ENCODE measurements at regions not wholly inside any gene's neighbourhood (a gene's known extent, or its start where the extent isn't known, plus 50 kb on each side); places are given as distances from the start of the nearest gene placed in this dataset.

GRCh38 chr12:92007787-92008186, 137.9 kb downstream of the BTG1 start:
- H2AFZ ChIP-seq (ENCODE audit: low read length) = no peak overlapping the region
- no peak overlapping the region for H3K27ac ChIP-seq (ENCODE audit: low read depth, low read length, poor library complexity, severe bottlenecking)
- H4K20me1 ChIP-seq (ENCODE audit: insufficient read depth, low read length) = no peaks in the 10 kb centered on the region
- no peak overlapping the region for H3K4me2 ChIP-seq (ENCODE audit: low read length)
- DNase-seq (ENCODE audit: low spot score) = no peak
- peaks cover 11% of the 10 kb centered on the region for H3K4me1 ChIP-seq (ENCODE audit: insufficient read depth, low read length, poor library complexity, severe bottlenecking)
- ChIA-PET POLR2A (no interaction called here), CTCF (ENCODE audit: unreplicated experiment) (no interaction called here)
- H3K9me2 ChIP-seq (ENCODE audit: insufficient read depth, low read length) = no peaks in the 10 kb centered on the region
- BruUV-seq (replicated peaks) = no TSS peak
- TF ChIP-seq EZH2phosphoT487 (IDR thresholded peaks at IDR 0.05; ENCODE audit: borderline replicate concordance, low read depth, low read length) (no peak), CTCF (conservative IDR thresholded peaks at IDR 0.05; ENCODE audit: low read length) (no peak)
- H3K36me3 ChIP-seq (ENCODE audit: insufficient read depth, low read length) = no peaks in the 10 kb centered on the region
- intact Hi-C loops (cut with micrococcal nuclease; ENCODE audit: unreplicated experiment) = loop anchor here (1.0 kb wide), 1 partner anchor 563 kb away; no protein-coding TSS in a partner anchor
- no peaks in the 10 kb centered on the region for H3K9me3 ChIP-seq (ENCODE audit: low read length)
- no peaks in the 10 kb centered on the region for H3K79me2 ChIP-seq (ENCODE audit: insufficient read depth, low read depth, low read length)
- H3K4me3 ChIP-seq (ENCODE audit: low read depth, low read length, poor library complexity, severe bottlenecking) = no peak overlapping the region

GRCh38 chr12:92003701-92004100, 141.9 kb downstream of the BTG1 start:
- intact Hi-C loops (cut with micrococcal nuclease; ENCODE audit: unreplicated experiment) = no loop called here
- H2AFZ ChIP-seq (ENCODE audit: low read length) = no peak overlapping the region
- POLR2A ChIA-PET = no interaction called here
- H3K4me3 ChIP-seq (ENCODE audit: low read depth, low read length, poor library complexity, severe bottlenecking) = no peak overlapping the region
- CTCF ChIA-PET (ENCODE audit: unreplicated experiment) = no interaction called here
- no peaks in the 10 kb centered on the region for H4K20me1 ChIP-seq (ENCODE audit: insufficient read depth, low read length)
- no peak overlapping the region for H3K4me2 ChIP-seq (ENCODE audit: low read length)
- H3K27ac ChIP-seq (ENCODE audit: low read depth, low read length, poor library complexity, severe bottlenecking) = no peak overlapping the region
- H3K79me2 ChIP-seq (ENCODE audit: insufficient read depth, low read depth, low read length) = no peaks in the 10 kb centered on the region
- TF ChIP-seq CTCF (conservative IDR thresholded peaks at IDR 0.05; ENCODE audit: low read length) (no peak), EZH2phosphoT487 (IDR thresholded peaks at IDR 0.05; ENCODE audit: borderline replicate concordance, low read depth, low read length) (no peak)
- H3K9me3 ChIP-seq (ENCODE audit: low read length) = peaks cover 2% of the 10 kb centered on the region; the same call in 1 of the 2 replicates
- no peaks in the 10 kb centered on the region for H3K9me2 ChIP-seq (ENCODE audit: insufficient read depth, low read length)
- BruUV-seq (replicated peaks) = no TSS peak
- no peaks in the 10 kb centered on the region for H3K4me1 ChIP-seq (ENCODE audit: insufficient read depth, low read length, poor library complexity, severe bottlenecking)
- no peaks in the 10 kb centered on the region for H3K36me3 ChIP-seq (ENCODE audit: insufficient read depth, low read length)
- no peak for DNase-seq (ENCODE audit: low spot score)

- CTCF ChIA-PET (ENCODE audit: unreplicated experiment) = no interaction called here
- intact Hi-C loops (cut with micrococcal nuclease; ENCODE audit: unreplicated experiment) = no loop called here
Measured at GRCh38 chr12:92002673-92003382, 142.8 kb downstream of the BTG1 start.

More at GRCh38 chr12:92002673-92003382, 142.8 kb downstream of the BTG1 start:
- Histone ChIP-seq H3K9me2 (ENCODE audit: insufficient read depth, low read length) (no peaks in the 10 kb centered on the region), H4K20me1 (ENCODE audit: insufficient read depth, low read length) (no peaks in the 10 kb centered on the region), H3K27ac (ENCODE audit: low read depth, low read length, poor library complexity, severe bottlenecking) (no peak overlapping the region), H3K36me3 (ENCODE audit: insufficient read depth, low read length) (no peaks in the 10 kb centered on the region; the same call in 1 of the 2 replicates), H3K4me3 (ENCODE audit: low read depth, low read length, poor library complexity, severe bottlenecking) (no peak overlapping the region), H3K79me2 (ENCODE audit: insufficient read depth, low read depth, low read length) (no peaks in the 10 kb centered on the region), H2AFZ (ENCODE audit: low read length) (no peak overlapping the region), H3K4me2 (ENCODE audit: low read length) (no peak overlapping the region), H3K9me3 (ENCODE audit: low read length) (peaks cover 8% of the 10 kb centered on the region; the same call in 1 of the 2 replicates), H3K4me1 (ENCODE audit: insufficient read depth, low read length, poor library complexity, severe bottlenecking) (no peaks in the 10 kb centered on the region)
- no TSS peak for BruUV-seq (replicated peaks)
- TF ChIP-seq EZH2phosphoT487 (IDR thresholded peaks at IDR 0.05; ENCODE audit: borderline replicate concordance, low read depth, low read length) (no peak), CTCF (conservative IDR thresholded peaks at IDR 0.05; ENCODE audit: low read length) (no peak)
- no peak for DNase-seq (ENCODE audit: low spot score)
- POLR2A ChIA-PET = interaction anchor here (0.6 to 1.1 kb wide), 3 partner anchors 11 to 45 kb away, joined by 3 to 6 read pairs (median 3); no protein-coding TSS in a partner anchor
